Left ventricle myocardium superior (tissue), 1 donor: ENCODE measurements at regions not wholly inside any gene's neighbourhood (a gene's known extent, or its start where the extent isn't known, plus 50 kb on each side); places are given as distances from the start of the nearest gene placed in this dataset.
A peak's percentile ranks its signal among the peaks of the same experiment; 100 is the strongest.
"Not testable (repeated sequence)": the region's sequence is repeated elsewhere in the genome, so short reads cannot be mapped to it uniquely, and the experiment has no call there.

Source experiments
- ATAC-seq: fragments of 200-7000 bp; cut with Tn5 transposase; one replicate; pipeline ENCODE4 v1.9.1; 2020; ENCODE audit warnings: mild to moderate bottlenecking, moderate library complexity
- DNase-seq: peaks from one replicate; pipeline ENCODE4 v3.0.0-alpha.2; 2020
- intact Hi-C: fragments of 100-400 bp; cut with micrococcal nuclease; formaldehyde crosslinking; loops from one replicate; pipeline ENCODE4 v1.11.0; 2022
- donor health status: DM: no; HTN: yes; CAD: no; lungs with severe emphysema.

DNA sequence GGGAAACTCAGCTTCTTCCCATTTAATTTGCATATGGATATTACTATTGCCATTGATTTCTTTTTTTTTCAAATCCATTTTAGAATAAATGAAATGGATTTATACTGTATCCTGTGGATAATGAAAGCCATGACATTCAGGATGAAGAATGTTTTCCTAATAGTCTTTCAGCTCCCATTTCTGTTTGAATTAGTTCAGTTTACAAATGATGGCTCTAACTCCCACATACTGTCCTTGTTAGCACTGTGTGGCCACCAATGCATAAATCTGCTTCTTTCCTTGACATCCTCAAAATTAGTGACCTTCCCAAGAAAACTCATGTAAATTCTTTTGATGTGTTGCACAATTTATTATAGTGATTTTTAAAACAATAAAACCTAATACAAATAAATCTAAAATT is 693.2 kb upstream of the GJE1 start:
- DNase-seq (no peak), ATAC-seq (no peak)
- intact Hi-C loops: no loop called here

DNA sequence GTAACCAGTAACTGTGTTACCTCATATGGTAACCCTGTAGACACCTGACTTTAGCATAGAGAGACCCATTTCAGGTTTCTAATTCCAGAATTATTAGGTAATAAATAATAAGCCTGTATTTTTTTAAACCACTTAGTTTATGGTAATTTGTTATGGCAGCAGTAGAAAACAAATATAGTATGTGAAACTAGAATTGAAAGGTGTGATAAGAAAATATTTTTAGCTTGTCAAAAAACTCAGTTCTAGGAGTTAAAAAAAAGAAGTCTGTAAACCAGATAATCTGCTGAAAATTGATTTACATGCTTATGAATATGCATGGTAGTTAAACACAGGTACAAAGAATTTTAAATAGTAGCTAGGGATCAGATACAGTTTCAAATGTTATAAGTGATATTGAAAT is 695.0 kb upstream of the GJE1 start:
- intact Hi-C loops: no loop called here
- DNase-seq: no peak

DNA sequence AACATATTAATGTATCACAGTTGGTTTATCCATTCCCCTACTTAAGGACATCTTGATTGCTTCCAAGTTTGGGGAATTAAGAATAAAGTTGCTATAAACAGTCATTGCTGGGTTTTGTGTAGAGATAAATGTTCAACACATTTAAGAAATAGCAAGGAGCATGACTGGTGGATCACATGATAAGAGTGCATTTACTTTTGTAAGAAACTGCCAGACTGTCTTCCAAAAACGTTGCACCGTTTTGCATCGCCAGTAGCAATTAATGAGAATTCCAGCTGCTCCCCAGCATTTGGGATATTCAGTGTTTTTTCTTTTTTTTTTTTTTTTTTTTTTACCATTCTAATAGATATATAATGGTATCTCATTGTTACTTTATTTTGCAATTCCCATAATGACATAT is 695.7 kb upstream of the GJE1 start:
- ATAC-seq: no peak
- intact Hi-C loops: no loop called here
- no peak for DNase-seq

More for the DNA sequence above, 695.0 kb upstream of the GJE1 start:
- no peak for ATAC-seq

DNA sequence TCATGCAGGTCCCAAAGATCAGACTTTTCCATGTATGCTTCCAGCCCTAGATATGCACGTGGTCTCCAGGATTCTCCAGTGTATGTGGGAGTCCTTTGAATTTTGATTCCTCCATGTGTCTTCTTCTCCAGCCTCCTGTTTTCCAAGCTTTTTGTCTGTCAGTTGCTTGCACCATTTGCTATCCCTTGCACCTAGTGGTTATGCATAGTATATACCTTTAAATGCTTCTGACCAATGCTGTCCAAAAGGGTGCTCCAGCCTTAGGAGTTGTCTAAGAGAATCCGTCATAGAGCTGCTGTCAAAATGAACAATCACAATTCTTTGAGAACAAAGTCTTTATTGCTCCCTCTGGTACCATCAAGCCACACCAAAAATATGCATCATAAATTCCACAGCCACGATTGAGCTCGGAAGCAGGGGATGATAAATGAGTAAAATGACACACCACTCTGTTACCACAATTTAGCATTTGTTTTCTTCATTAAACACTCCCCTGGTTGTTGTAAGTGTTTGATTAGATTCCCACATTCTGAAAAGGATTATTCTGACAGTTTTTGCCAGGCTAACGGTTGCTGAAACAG is 706.2 kb upstream of the GJE1 start:
- DNase-seq (no peak), ATAC-seq (no peak)
- intact Hi-C loops: no loop called here

DNA sequence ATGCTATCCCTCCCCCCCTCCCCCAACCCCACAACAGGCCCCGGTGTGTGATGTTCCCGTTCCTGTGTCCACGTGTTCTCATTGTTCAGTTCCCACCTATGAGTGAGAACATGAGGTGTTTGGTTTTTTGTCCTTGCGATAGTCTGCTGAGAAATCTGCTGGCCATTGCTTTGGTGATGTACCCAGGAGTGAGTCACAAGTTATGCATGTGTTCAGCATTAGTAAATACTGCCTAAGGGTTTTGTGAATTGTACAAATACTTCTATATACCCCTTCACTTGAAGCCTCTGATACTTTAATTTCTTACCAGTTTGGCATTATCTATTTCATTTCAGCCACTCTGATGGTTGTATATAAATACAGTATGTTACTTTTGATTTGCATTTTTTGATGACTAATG is 711.3 kb upstream of the GJE1 start:
- DNase-seq (no peak), ATAC-seq (peak; percentile 74)
- intact Hi-C loops: no loop called here

DNA sequence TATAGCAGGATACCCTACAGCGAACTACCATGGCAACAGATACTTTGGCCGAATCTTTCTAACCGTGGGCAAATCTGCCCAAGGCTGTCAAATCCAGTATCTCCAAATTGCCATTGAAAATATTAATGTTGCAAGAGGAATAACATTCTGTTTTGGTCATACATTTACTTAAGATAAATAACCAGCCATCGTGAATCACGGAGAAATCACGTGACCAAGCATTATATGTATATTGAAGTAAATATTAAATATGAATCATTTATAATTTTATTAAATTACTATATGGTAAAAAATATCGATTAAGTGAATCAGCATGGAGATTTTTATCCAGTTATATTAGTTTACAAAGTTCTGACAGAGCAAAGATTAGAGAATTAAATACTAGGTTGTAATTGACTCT is 714.6 kb upstream of the GJE1 start:
- intact Hi-C loops: no loop called here
- DNase-seq (no peak), ATAC-seq (no peak)

DNA sequence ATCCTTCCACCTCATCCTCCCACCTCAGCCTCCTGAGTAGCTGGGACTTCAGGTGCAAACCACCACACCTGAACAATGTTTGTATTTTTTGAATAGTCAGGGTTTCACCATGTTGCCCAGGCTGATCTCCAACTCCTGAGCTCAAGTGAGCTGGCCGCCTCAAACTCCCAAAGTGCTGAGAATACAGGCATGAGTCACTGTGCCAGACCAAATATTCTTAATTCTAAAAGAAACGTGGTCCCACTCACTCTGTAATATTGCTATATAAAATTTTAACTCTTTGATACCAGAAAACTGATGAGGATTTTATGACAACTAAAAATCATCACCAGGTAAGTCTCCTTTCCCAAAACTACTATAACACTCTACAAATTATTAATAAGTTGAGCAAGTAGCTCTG is 716.8 kb upstream of the GJE1 start:
- no peak for ATAC-seq
- DNase-seq: no peak
- intact Hi-C loops: no loop called here

DNA sequence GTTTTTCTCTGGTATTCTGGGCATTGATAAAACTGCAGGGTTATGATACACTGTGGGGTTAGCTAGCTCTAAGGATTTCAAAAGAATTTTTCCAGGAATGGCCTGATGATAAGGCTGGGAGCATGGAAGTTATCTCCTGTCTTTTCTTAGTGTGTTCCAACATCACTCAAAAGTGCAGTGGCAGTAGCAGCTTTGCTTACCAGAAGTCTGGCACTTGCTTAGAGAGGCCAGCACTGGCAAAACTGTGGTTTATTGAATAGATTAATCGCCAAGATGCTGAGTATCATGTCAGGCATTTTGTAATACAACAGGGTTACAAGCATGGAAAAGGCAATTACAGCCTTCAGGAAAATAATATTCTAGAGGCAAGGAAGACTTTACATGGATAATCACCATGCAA is 719.5 kb upstream of the GJE1 start:
- DNase-seq (no peak), ATAC-seq (peak; percentile 81)
- intact Hi-C loops: no loop called here

DNA sequence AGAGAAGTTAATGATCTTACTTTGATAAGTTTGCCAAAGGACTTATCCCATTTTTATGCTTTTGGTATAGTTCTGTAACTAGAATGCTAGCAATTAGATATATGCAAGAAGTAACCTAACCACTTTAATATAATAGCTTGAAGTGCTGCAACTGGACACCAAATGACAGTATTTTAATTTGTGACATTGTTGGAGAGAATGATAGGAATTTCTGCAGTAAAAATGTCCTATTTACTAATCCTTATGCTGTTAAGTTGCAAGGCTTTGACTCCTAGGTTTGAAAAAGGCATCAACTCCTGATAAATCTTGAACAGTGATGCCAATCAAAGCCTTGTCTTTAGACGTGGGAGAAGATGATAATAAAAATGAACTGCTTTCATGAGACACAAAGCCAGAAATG is 726.0 kb upstream of the GJE1 start:
- intact Hi-C loops: no loop called here
- ATAC-seq: no peak

DNA sequence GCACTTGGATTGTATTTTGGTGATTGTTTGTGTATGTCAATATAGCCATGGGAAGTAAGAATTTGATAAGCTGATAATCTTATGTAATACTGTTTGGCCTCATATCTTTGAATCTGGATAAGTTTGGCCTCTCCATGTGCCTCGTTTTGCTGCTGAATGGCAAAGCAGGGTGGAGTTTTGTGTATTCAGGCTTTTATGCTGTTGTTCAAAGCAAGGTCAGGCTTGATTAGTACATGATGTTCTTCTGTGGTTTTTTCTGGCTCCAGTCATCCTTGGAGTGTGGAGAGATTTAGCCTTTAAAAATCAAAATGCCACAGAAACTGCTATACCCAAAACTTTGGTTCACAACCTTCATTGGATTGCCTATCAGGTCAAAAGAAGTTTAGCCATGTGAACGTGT is 728.9 kb upstream of the GJE1 start:
- ATAC-seq (peak; percentile 46), DNase-seq (no peak)
- intact Hi-C loops: no loop called here

More for the DNA sequence above, 726.0 kb upstream of the GJE1 start:
- no peak for DNase-seq

DNA sequence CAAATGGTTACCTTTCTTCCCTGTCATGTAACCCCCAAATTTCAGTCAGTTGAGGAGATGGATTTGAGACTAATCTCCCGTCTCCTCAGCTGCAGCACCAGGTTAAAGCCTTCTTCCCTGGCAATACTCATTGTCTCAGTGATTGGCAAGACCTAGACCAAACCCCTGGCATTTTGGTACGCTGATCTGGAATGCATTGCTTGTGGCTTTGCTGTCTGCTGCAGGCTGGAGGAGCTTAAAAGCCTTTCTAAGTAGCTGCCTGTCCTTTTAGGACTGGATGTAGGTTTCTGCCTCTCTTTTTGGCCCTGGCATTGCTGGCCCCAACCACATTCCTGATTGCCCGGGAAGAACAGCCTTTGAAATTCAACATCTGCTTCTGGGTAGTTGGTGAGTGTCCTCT is 729.6 kb upstream of the GJE1 start:
- no peak for DNase-seq
- intact Hi-C loops: no loop called here
- ATAC-seq: peak; percentile 64

DNA sequence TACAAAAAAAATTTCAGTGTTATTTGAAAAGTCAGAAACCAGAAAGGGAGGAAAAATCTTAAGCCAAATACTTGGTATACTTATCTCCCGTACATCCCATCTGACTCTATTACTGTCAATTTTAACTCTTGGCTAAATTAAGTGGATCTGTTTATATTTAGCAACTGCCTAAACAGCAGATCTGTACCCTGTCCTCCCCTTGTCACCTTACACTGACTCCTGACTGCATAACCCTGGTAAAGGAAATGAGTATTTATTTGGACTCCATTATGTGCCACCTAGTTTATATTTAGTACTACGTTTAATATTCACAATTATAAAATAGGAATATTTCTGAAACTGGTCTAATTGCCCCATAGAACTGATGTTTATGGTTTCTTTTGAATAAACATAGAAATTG is 730.2 kb upstream of the GJE1 start:
- DNase-seq: no peak
- peak; percentile 95 for ATAC-seq
- intact Hi-C loops: no loop called here

DNA sequence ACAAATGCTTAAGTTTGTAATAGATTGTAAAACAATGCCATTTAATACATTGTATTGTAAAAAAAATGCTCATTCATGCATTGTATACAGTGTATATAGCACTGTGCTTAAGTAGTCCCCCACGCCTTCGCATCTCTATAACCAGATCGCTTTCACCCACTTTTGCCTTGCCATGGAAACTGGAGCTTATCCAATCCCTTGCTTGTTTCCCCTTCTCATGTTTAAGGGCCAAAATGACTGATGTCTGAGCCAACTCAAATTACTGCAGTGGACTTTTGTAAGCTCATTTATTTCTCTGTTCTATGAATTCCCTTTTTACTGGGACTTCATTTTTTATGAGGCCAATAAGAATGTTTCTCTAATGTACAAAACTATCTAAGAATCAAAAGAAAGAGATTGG is 730.9 kb upstream of the GJE1 start:
- intact Hi-C loops: no loop called here
- ATAC-seq: no peak

DNA sequence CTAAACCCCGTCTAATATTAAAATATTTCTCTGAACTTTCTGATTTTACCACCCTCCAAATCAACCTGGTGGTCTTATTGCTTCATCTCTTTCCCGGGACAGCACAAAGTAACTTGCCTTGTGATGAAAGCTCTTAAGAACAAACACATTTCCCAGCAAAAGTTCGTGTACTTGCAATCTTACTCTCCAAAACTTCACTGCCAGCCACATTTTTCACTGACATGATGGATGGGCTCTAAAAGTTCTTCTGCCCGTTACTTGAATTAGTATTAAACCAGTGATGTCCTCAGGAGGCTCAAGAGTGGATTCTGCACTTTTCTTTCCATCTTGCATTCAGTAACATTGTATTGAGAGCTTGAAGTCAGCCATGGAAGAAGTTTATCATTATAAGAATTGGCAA is 731.6 kb upstream of the GJE1 start:
- intact Hi-C loops: no loop called here
- DNase-seq: no peak
- no peak for ATAC-seq

More for the DNA sequence above, 730.9 kb upstream of the GJE1 start:
- DNase-seq: no peak

DNA sequence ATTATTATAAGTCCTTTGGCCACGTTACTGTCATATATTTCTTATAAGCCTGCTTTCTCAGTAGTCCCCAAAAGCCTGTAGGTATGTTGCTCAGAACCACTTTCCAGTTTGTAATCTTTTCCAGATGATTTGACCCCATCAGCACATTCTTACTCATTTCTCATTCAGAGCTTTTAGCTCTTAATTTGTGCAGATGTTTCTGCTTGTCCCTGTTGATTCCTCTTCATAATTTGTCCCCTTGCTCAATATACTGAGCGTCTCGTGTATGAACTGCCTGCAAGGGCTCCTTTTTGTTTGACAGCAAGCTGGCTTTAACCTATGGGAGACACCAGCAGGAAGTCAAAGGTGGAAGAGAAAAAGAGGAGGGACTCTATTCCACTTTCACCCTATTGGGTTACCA is 733.8 kb upstream of the GJE1 start:
- intact Hi-C loops: no loop called here
- ATAC-seq: no peak
- DNase-seq: no peak

DNA sequence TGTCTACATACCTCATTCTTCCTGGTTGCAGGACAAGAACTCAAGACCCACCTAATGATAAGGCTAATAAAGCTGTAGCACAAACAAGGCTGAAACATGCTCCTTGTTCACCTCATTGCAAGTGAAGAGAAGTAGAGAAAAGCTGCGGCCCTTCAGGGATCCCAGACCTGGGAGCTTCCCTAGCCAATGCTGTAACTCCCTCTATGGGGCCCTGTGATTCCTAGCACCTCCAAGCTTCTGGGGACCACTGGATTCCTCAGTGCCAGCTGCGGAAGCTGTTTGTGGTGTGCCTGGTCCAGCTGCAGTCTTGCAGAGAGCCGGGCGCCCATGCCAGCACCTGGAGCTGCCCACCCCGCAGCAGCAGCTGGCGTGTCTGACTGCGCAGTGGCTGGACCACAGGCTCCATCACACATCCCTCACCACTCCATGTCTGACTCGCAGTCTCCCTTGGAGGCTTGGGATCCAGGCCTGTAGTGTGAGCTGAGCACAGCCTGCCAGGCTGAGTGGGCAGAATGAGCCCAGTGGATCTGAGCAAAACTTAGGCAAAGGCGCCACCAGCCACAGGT is 737.2 kb upstream of the GJE1 start:
- intact Hi-C loops: no loop called here
- ATAC-seq (no peak), DNase-seq (no peak)

DNA sequence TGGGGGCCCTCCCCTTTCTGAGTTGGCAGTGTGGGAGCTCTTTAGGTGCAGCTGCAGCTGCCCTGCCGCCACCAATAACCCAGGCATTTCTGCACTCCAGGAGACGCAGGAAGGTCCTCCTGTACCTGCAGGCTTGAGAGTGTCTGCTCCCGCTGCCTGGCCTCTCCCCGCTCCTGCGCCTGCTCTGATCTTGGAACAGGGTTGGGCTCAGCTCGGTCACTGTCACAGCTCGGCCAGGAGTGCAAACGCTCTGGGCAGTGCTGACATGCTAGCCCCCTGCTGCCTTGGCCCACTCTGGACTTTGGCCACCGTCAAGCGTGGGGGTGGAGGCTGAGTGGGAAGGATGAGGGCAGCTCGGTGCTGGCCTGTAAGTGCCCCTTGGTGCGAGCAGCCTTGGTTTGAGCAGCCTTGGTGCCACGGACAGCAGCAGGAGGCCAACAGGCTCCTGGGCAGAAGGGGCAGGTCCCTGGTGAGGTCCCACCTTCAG is 738.1 kb upstream of the GJE1 start:
- no peak for DNase-seq
- intact Hi-C loops: no loop called here
- no peak for ATAC-seq

DNA sequence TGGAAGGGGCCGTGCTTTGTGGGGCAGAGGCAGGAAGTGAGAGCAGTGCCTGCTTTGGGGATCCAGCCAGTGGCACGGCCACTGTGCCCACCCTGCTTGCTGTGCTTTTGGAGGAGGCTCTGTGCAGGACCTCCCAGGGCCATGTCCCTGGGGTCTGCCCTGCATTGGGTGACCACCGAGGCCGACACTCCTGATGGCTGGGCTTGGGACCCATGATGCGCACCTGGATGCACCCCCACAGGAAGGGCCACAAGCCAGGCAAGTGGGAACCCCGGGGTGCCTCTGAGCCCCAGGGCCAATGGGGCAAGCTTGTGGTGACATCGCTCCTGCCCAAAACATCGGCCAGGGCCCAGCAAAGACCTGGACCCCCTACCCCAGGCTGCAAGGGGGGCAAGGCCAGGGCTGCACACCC is 738.6 kb upstream of the GJE1 start:
- DNase-seq (no peak), ATAC-seq (no peak)
- intact Hi-C loops: no loop called here

DNA sequence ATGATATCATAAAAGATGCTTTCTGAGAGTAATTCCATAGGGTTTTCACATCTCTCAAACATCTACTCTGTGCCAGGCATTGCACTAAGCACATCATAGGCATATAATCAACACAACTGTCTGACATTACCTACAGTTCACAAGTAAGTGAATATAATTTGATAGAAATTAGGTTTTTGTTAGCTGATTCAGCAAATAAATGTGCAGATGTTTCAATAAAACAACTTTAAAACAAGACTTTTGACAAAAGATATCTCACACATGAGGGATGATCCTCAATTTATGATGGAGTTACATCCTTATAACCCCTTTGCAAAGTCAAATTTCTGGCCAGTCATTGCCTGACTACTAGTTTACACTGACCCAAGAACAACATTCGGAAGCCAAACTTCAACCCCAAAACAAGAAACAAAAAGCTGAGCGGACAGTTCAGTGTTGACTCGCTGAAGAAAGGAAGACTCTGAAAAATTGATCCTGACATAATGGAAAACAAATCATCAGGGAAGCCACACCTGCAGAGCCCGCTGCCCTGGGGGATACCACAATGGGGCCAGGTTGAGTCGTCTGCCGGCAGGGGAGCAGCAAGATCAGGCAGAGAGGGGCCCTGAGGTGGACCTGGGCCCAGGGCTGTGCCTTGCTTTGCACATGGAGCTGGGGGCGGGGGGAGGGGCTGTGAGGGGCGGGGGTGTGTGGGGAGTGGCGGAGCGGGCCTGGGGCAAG is 739.2 kb upstream of the GJE1 start:
- intact Hi-C loops: no loop called here
- DNase-seq (no peak), ATAC-seq (no peak)

DNA sequence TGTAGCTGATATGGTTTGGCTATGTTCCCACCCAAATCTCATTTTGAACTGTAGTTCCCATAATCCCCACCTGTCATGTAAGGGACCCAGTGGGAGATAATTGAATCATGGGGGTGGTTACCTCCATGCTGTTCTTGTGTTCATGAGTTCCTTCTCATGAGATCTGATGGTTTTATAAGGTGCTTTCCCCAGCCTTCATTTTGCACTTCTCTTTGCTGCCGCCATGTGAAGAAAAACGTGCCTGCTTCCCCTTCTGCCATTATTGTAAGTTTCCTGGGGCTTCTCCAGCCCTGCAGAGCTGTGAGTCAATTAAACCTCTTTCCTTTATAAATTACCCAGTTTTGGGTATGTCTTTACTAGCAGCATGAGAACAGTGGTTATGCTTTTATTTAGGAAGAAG is 741.6 kb upstream of the GJE1 start:
- DNase-seq, intact Hi-C loops, ATAC-seq: not testable (repeated sequence)

DNA sequence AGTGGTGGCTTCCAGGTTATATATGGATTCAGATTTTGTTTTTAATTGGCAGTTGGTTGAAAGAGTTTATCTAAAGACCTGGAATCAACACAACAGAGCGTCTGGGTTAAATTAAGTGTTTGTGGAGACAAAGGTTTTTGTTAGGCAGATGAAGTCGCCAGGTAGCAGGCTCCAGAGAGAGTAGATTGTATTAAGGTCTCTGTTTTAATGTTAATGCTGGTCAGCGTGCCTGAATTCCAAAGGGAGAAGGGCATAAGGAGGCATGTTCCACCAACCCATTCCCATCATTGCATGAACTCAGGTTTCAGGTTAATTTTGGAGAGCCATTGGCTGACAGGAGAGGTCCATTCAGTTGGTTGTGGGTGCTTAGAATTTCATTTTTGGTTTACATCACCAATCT is 744.1 kb upstream of the GJE1 start:
- intact Hi-C loops: no loop called here

More for the DNA sequence above, 744.1 kb upstream of the GJE1 start:
- ATAC-seq (no peak), DNase-seq (no peak)
